Gastroesophageal sphincter (tissue), 4 donors: ENCODE measurements at regions not wholly inside any gene's neighbourhood (a gene's known extent, or its start where the extent isn't known, plus 50 kb on each side); places are given as distances from the start of the nearest gene placed in this dataset.
A peak's percentile ranks its signal among the peaks of the same experiment; 100 is the strongest.

ENCODE experiments used
- ATAC-seq: fragments of 150-250 bp; one replicate; pipeline ENCODE4 v1.9.1; 2016; ENCODE audit warnings: mild to moderate bottlenecking, moderate library complexity
- H3K27ac ChIP-seq, 4 donors: fragments of 200-600 bp; sonication (generic) in 3 of 4; 1 replicate in 3 of 4; 2 replicates in 1 of 4; pipeline ENCODE4 v1.5.1; 2016 to 2019
- H3K27me3 ChIP-seq: fragments of 200-600 bp; sonication (generic); one replicate; pipeline ENCODE4 v1.5.1; 2019
- H3K36me3 ChIP-seq, 2 donors: fragments of 200-600 bp; sonication (generic); one replicate each; pipeline ENCODE4 v1.5.1; 2019; ENCODE audit warnings: control low read depth in 1 of 2
- H3K4me1 ChIP-seq, 3 donors: fragments of 200-600 bp; sonication (generic); 1 replicate in 2 of 3; 2 replicates in 1 of 3; pipeline ENCODE4 v1.5.1; 2016 to 2019; ENCODE audit warnings: control low read depth in 2 of 3
- H3K4me3 ChIP-seq, 2 donors: fragments of 200-600 bp; sonication (generic); one replicate each; pipeline ENCODE4 v1.5.1; 2019; ENCODE audit warnings: mild to moderate bottlenecking in 1 of 2, moderate library complexity in 1 of 2
- H3K9me3 ChIP-seq, 3 donors: fragments of 200-600 bp; sonication (generic); one replicate each; pipeline ENCODE4 v1.5.1; 2017 to 2019; ENCODE audit warnings: control low read depth in 2 of 3
- EP300 ChIP-seq: sonication (generic); formaldehyde crosslinking; IDR thresholded peaks from one replicate; pipeline ENCODE4 v1.6.1; 2017; ENCODE audit warnings: antibody characterized with exemption, mild to moderate bottlenecking
- POLR2A ChIP-seq, 2 donors: fragments of 450-650 bp; IDR thresholded peaks; one replicate each; pipeline ENCODE4 v1.6.1; 2017; ENCODE audit warnings: antibody characterized with exemption in 2 of 2, mild to moderate bottlenecking in 2 of 2, moderate library complexity in 1 of 2
- POLR2AphosphoS5 ChIP-seq: sonication (generic); formaldehyde crosslinking; IDR thresholded peaks from one replicate; pipeline ENCODE4 v1.6.1; 2017; ENCODE audit warnings: antibody characterized with exemption
- WGBS, 2 donors: methylation state at CpG; one replicate each; pipeline ENCODE4 v1.1.5; 2018; ENCODE audit warnings: low coverage in 1 of 2; 5-methylcytosine and 5-hydroxymethylcytosine counted together
- TF ChIP-seq, protein P1 (sequence below), 4 experiments: fragments of 200-600 bp in 2 of 4; fragments of 450-650 bp in 2 of 4; sonication (generic) in 1 of 4; IDR thresholded peaks; one replicate each; pipeline ENCODE4 v1.5.1; 2017 to 2019; ENCODE audit warnings: antibody characterized with exemption in 4 of 4, mild to moderate bottlenecking in 2 of 4, moderate library complexity in 2 of 4

DNA sequence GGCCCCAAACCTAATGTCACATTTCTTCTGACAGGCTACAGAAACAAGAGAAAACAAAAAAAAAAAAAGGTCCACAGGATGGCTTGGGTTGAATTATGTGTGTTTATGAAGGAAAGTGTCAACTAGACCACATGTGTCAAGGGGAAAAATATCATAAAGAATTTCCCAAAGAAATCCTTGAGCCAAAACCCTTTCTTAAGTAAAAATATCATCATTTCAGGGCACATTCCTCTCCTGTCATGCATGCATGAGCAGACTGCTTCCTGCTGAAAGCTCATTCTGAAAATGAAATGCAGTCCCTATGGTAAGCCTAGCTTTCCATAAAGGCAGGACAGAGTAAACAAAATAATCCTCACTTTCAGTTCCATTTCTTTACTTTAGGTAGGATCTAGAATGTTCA is 85.7 kb upstream of the RBBP8 start:
- no peak for ATAC-seq
- peaks cover 0 to 4% (median 0%) of the 10 kb centered on the region in 3 donors for H3K4me1 ChIP-seq
- H3K9me3 ChIP-seq: no peaks in the 10 kb centered on the region
- no peaks in the 10 kb centered on the region for H3K27me3 ChIP-seq
- no peak overlapping the region for H3K27ac ChIP-seq
- H3K4me3 ChIP-seq: no peak overlapping the region
- TF ChIP-seq POLR2A (IDR thresholded peaks at IDR 0.05): no peak
- TF ChIP-seq, protein P1, sequence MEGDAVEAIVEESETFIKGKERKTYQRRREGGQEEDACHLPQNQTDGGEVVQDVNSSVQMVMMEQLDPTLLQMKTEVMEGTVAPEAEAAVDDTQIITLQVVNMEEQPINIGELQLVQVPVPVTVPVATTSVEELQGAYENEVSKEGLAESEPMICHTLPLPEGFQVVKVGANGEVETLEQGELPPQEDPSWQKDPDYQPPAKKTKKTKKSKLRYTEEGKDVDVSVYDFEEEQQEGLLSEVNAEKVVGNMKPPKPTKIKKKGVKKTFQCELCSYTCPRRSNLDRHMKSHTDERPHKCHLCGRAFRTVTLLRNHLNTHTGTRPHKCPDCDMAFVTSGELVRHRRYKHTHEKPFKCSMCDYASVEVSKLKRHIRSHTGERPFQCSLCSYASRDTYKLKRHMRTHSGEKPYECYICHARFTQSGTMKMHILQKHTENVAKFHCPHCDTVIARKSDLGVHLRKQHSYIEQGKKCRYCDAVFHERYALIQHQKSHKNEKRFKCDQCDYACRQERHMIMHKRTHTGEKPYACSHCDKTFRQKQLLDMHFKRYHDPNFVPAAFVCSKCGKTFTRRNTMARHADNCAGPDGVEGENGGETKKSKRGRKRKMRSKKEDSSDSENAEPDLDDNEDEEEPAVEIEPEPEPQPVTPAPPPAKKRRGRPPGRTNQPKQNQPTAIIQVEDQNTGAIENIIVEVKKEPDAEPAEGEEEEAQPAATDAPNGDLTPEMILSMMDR (IDR thresholded peaks at IDR 0.05): no peak
- TF ChIP-seq POLR2AphosphoS5: no peak
- no peak for TF ChIP-seq EP300
- no peaks in the 10 kb centered on the region for H3K36me3 ChIP-seq

DNA sequence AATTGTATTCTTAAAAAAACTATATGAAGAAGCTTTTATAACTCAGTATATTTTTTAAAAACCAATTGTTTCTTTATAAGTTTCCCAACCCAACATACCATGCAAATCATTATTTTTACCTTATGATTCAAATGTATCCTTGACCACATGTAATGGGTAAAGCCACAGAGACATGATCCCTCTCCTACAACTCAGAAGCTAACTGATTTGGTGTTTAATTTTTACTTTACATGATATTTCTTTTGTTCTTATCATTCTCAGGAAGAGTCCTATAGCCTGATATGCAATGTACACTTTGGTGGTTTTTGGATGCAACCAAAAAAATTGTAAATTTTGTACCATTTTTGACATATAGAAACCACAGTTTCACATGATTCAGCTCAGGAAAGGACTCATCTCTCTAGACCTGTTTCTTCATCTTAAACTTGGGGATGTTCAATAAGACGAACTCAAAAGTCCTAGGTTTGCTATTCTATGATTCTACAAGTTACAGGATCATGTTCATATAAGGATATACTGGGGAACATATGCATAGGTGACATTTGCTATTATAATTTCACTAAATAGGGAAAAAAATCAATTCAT is 85.2 kb upstream of the RBBP8 start:
- no peaks in the 10 kb centered on the region for H3K9me3 ChIP-seq
- H3K4me1 ChIP-seq: peaks cover 0 to 4% (median 0%) of the 10 kb centered on the region in 3 donors
- no peak for ATAC-seq
- H3K27me3 ChIP-seq: no peaks in the 10 kb centered on the region
- H3K4me3 ChIP-seq: no peak overlapping the region
- WGBS, 2 donors: 0 to 58% methylated on average over 1 of the region's 1 CpG
- no peaks in the 10 kb centered on the region for H3K36me3 ChIP-seq
- TF ChIP-seq EP300: no peak
- TF ChIP-seq POLR2AphosphoS5: no peak
- TF ChIP-seq POLR2A (IDR thresholded peaks at IDR 0.05): no peak
- TF ChIP-seq, protein P1 (IDR thresholded peaks at IDR 0.05): no peak
- H3K27ac ChIP-seq: no peak overlapping the region

DNA sequence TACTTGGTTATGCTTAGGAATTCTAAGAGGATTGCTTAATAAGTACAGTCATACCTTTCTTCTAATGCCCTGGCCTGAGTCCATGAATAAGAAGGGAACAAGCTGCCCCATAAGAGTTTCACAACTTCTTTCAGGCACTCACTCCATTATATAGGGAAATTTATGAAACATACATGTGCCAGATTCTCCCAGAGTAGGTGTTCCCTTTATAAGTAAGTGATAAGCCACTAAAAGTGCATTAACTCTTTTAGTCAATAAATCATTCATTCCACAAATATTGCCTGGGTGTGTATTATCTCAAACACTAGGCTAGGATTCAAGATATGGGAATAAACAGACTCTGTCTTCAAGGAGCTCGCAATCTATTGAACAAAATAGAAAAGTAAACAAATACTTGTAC is 84.5 kb upstream of the RBBP8 start:
- Histone ChIP-seq H3K4me1 (peaks cover 0 to 4% (median 0%) of the 10 kb centered on the region in 3 donors), H3K4me3 (no peak overlapping the region), H3K27me3 (no peaks in the 10 kb centered on the region), H3K27ac (no peak overlapping the region), H3K36me3 (no peaks in the 10 kb centered on the region), H3K9me3 (no peaks in the 10 kb centered on the region)
- TF ChIP-seq POLR2AphosphoS5 (peak; percentile 66), POLR2A (IDR thresholded peaks at IDR 0.05) (no peak), EP300 (no peak)
- TF ChIP-seq, protein P1 (IDR thresholded peaks at IDR 0.05): no peak
- peak; percentile 84 for ATAC-seq
- 86 to 88% methylated on average over 1 of the region's 1 CpG for WGBS, 2 donors

DNA sequence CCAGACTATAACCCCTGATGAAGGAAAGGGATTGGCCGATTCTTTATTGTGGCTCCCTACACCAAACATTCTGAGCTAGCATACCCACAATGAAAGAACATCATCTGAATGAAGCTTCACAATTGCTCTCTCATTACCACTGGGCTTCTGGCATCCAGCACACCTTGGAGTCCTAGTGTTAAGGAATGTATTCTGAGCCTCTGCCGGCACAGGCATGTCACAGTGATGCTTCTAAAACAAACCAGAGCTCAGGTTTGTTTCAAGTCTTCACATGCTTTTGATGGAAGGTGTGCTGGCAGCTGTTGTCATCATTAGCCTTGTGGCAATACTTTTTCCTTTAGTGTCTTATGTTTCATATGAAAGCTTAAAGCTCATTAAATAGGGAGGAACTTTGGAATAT is 76.3 kb upstream of the RBBP8 start:
- no peak for TF ChIP-seq POLR2A (IDR thresholded peaks at IDR 0.05)
- no peak for TF ChIP-seq POLR2AphosphoS5
- TF ChIP-seq EP300: no peak
- TF ChIP-seq, protein P1 (IDR thresholded peaks at IDR 0.05): no peak
- no peak for ATAC-seq
- no peaks in the 10 kb centered on the region for H3K4me1 ChIP-seq
- no peaks in the 10 kb centered on the region for H3K27me3 ChIP-seq
- no peaks in the 10 kb centered on the region for H3K36me3 ChIP-seq
- 70 to 75% methylated on average over 2 of the region's 2 CpGs for WGBS, 2 donors
- no peak overlapping the region for H3K27ac ChIP-seq
- H3K4me3 ChIP-seq: no peak overlapping the region
- no peaks in the 10 kb centered on the region for H3K9me3 ChIP-seq

DNA sequence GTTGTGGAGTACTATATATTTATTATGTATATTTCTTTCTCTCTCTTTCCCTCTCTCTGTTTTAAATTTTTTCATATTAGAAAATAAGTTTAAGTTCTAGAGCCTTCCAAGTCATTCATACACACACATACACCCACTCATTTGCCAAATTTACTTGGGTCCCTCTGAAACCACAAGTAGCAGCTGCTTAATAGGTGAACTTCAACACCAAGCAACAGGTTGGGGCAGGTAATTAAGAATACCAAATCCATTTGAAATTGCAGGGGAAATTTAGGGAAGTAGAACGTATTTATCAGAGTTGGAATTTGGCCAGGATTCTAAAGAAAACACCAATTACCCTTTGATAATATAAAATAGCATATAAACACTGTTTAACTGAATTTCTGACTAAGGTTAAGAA is 75.0 kb upstream of the RBBP8 start:
- TF ChIP-seq POLR2AphosphoS5 (no peak), POLR2A (IDR thresholded peaks at IDR 0.05) (no peak), EP300 (no peak)
- TF ChIP-seq, protein P1 (IDR thresholded peaks at IDR 0.05): no peak
- 32 to 45% methylated on average over 1 of the region's 1 CpG for WGBS, 2 donors
- H3K9me3 ChIP-seq: no peaks in the 10 kb centered on the region
- no peaks in the 10 kb centered on the region for H3K36me3 ChIP-seq
- H3K4me1 ChIP-seq: no peaks in the 10 kb centered on the region
- no peak overlapping the region for H3K27ac ChIP-seq
- H3K4me3 ChIP-seq: no peak overlapping the region
- no peak for ATAC-seq
- no peaks in the 10 kb centered on the region for H3K27me3 ChIP-seq
